NOMO-1 treated with DMSO at 0.1 percent for 48 hours (cell line): ENCODE measurements at regions not wholly inside any gene's neighbourhood (a gene's known extent, or its start where the extent isn't known, plus 50 kb on each side); places are given as distances from the start of the nearest gene placed in this dataset.
"Not testable (repeated sequence)": the region's sequence is repeated elsewhere in the genome, so short reads cannot be mapped to it uniquely, and the experiment has no call there.

ENCODE experiments used
- DNase-seq: peaks from one replicate; lab custom pipeline; 2025; ENCODE audit not compliant: unreplicated experiment; lab: John Stamatoyannopoulos, UW

GRCh38 chr12:114815026-114815795 is 131.2 kb upstream of the TBX3 start:
- DNase-seq, result no peak

- peak; percentile 18 for DNase-seq
These were observed 129.1 kb upstream of the TBX3 start for GRCh38 chr12:114812858-114813761.

GRCh38 chr12:114812384-114812783 is 128.4 kb upstream of the TBX3 start:
- DNase-seq, result no peak

- DNase-seq, result no peak
These were observed 125.1 kb upstream of the TBX3 start for GRCh38 chr12:114809097-114809496.

- not testable (repeated sequence) for DNase-seq
These were observed 117.4 kb upstream of the TBX3 start for GRCh38 chr12:114801381-114801780.

GRCh38 chr12:114800566-114800965 is 116.6 kb upstream of the TBX3 start:
- DNase-seq, result not testable (repeated sequence)

- DNase-seq, result no peak
These were observed 115.9 kb upstream of the TBX3 start for GRCh38 chr12:114799574-114800487.

- DNase-seq, result no peak
These were observed 110.1 kb upstream of the TBX3 start for GRCh38 chr12:114794049-114794558.

GRCh38 chr12:114790276-114790675 is 106.3 kb upstream of the TBX3 start:
- no peak for DNase-seq

GRCh38 chr12:114789821-114790220 is 105.8 kb upstream of the TBX3 start:
- no peak for DNase-seq

- no peak for DNase-seq
These were observed 105.3 kb upstream of the TBX3 start for GRCh38 chr12:114789276-114789675.

- DNase-seq, result no peak
These were observed 100.6 kb upstream of the TBX3 start for GRCh38 chr12:114784526-114784925.

GRCh38 chr12:114783089-114783618 is 99.2 kb upstream of the TBX3 start:
- no peak for DNase-seq

GRCh38 chr12:114780746-114781399 is 96.9 kb upstream of the TBX3 start:
- no peak for DNase-seq

GRCh38 chr12:114779647-114780046 is 95.7 kb upstream of the TBX3 start:
- no peak for DNase-seq

- no peak for DNase-seq
These were observed 95.2 kb upstream of the TBX3 start for GRCh38 chr12:114779186-114779585.

GRCh38 chr12:114776731-114777442 is 92.9 kb upstream of the TBX3 start:
- no peak for DNase-seq

- no peak for DNase-seq
These were observed 90.7 kb upstream of the TBX3 start for GRCh38 chr12:114774699-114775098.

- no peak for DNase-seq
These were observed 90.2 kb upstream of the TBX3 start for GRCh38 chr12:114774197-114774596.
